ENCODE measurements at regions not wholly inside any gene's neighbourhood (a gene's known extent, or its start where the extent isn't known, plus 50 kb on each side); places are given as distances from the start of the nearest gene placed in this dataset.

DNA sequence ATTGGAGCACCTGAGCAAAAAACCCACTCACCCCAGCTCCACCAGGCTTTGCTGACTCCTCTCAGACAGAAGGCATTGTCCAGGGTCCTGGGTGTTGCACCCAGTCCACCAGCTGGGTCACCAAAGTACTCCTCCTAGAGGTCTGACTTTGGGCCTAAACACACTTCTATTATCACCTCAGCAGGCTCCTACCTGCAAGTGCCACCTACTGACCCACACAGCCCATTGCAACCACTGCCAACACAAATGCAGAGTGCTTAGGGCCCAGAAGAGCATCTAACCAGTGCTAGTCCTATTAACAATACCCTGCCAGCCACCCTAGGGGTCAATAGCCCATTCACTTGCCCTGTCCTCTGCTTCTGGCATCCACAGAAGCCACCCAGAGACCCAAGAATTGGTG lies 178.1 kb downstream of the DDX3Y start:
- TF ChIP-seq CTCF (IDR thresholded peaks at IDR 0.05): no peak
- intact Hi-C loops (cut with DNase I): no loop called here
- ATAC-seq (no peak), DNase-seq (no peak)
- H3K36me3 ChIP-seq: no peaks in the 10 kb centered on the region
- H3K4me1 ChIP-seq: no peaks in the 10 kb centered on the region
- no peak overlapping the region for H3K4me3 ChIP-seq
- no peak overlapping the region for H3K27ac ChIP-seq
- H3K27me3 ChIP-seq: no peaks in the 10 kb centered on the region
- H3K9me3 ChIP-seq: no peaks in the 10 kb centered on the region

GRCh38 chrY:13091575-13091974 lies 186.9 kb downstream of the DDX3Y start:
- no peak for TF ChIP-seq CTCF (IDR thresholded peaks at IDR 0.05)
- Histone ChIP-seq H3K4me1 (no peaks in the 10 kb centered on the region), H3K4me3 (no peak overlapping the region), H3K9me3 (no peaks in the 10 kb centered on the region), H3K27me3 (no peaks in the 10 kb centered on the region), H3K36me3 (no peaks in the 10 kb centered on the region), H3K27ac (no peak overlapping the region)
- intact Hi-C loops (cut with DNase I): no loop called here
- ATAC-seq (no peak), DNase-seq (no peak)
- 37 to 39% methylated on average over 5 of the region's 5 CpGs for WGBS, 2 donors

DNA sequence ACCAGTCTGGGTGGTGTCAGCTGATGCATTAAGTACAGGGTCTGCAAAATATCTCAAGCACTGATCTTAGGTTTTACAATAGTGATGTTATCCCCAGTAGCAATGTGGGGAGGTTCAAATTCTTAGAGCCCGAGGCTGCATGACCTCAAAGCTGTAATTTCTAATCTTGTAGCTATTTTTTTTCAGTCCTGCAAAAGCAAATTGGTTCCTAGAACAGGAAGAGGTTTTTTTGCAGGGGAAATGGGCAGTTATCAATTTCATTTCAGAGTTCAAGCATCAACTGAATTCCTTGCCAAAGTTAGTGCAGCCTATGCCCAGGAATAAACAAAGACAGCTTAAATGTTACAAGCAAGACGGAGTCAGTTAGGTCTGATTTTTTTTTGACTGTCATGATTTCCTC lies 188.3 kb downstream of the DDX3Y start:
- 32 to 46% methylated on average over 2 of the region's 2 CpGs for WGBS, 2 donors
- no peaks in the 10 kb centered on the region for H3K9me3 ChIP-seq
- intact Hi-C loops (cut with DNase I): no loop called here
- H3K4me1 ChIP-seq: no peaks in the 10 kb centered on the region
- no peak overlapping the region for H3K27ac ChIP-seq
- no peak for TF ChIP-seq CTCF (IDR thresholded peaks at IDR 0.05)
- no peaks in the 10 kb centered on the region for H3K36me3 ChIP-seq
- ATAC-seq (no peak), DNase-seq (no peak)
- no peak overlapping the region for H3K4me3 ChIP-seq
- H3K27me3 ChIP-seq: no peaks in the 10 kb centered on the region

GRCh38 chrY:13093461-13093860 lies 188.8 kb downstream of the DDX3Y start:
- Histone ChIP-seq H3K9me3 (no peaks in the 10 kb centered on the region), H3K4me3 (no peak overlapping the region), H3K27me3 (no peaks in the 10 kb centered on the region), H3K4me1 (no peaks in the 10 kb centered on the region), H3K27ac (no peak overlapping the region), H3K36me3 (no peaks in the 10 kb centered on the region)
- no peak for TF ChIP-seq CTCF (IDR thresholded peaks at IDR 0.05)
- intact Hi-C loops (cut with DNase I): no loop called here
- DNase-seq (no peak), ATAC-seq (no peak)
- 49 to 50% methylated on average over 3 of the region's 3 CpGs for WGBS, 2 donors

- ATAC-seq: no peak
- no peak for TF ChIP-seq CTCF (IDR thresholded peaks at IDR 0.05)
- Histone ChIP-seq H3K36me3 (no peaks in the 10 kb centered on the region), H3K27me3 (no peaks in the 10 kb centered on the region), H3K4me1 (no peaks in the 10 kb centered on the region), H3K27ac (no peak overlapping the region), H3K9me3 (no peaks in the 10 kb centered on the region), H3K4me3 (no peak overlapping the region)
- intact Hi-C loops (cut with DNase I): no loop called here
- 91 to 100% methylated on average over 1 of the region's 1 CpG for WGBS, 2 donors
- no peak for DNase-seq
Measured at GRCh38 chrY:13094411-13094810, 189.7 kb downstream of the DDX3Y start.

Data from heart right ventricle (tissue), 16 donors.